GM23338 (cell line): ENCODE measurements at regions not wholly inside any gene's neighbourhood (a gene's known extent, or its start where the extent isn't known, plus 50 kb on each side); places are given as distances from the start of the nearest gene placed in this dataset.

Experiments
- EZH2 ChIP-seq: fragments of 200-600 bp; sonication (generic); IDR thresholded peaks from one replicate; pipeline ENCODE4 v1.8.0; 2017; ENCODE audit warnings: antibody characterized with exemption, mild to moderate bottlenecking, low read depth; ENCODE audit not compliant: unreplicated experiment
- TF ChIP-seq, protein P1 (sequence below), 2 experiments: fragments of 200-600 bp in 1 of 2; sonication (generic) in 1 of 2; conservative IDR thresholded peaks; 2 replicates each; pipeline versions ENCODE4 v1.5.1 to v1.6.1; 2016 to 2017; ENCODE audit warnings: antibody characterized with exemption in 2 of 2, low read depth in 2 of 2, mild to moderate bottlenecking in 2 of 2, moderate library complexity in 1 of 2
- TF ChIP-seq, protein P2 (sequence below): IDR thresholded peaks from one replicate; pipeline ENCODE4 v1.6.1; 2018; ENCODE audit warnings: antibody characterized with exemption; ENCODE audit not compliant: unreplicated experiment

- TF ChIP-seq, protein P1, sequence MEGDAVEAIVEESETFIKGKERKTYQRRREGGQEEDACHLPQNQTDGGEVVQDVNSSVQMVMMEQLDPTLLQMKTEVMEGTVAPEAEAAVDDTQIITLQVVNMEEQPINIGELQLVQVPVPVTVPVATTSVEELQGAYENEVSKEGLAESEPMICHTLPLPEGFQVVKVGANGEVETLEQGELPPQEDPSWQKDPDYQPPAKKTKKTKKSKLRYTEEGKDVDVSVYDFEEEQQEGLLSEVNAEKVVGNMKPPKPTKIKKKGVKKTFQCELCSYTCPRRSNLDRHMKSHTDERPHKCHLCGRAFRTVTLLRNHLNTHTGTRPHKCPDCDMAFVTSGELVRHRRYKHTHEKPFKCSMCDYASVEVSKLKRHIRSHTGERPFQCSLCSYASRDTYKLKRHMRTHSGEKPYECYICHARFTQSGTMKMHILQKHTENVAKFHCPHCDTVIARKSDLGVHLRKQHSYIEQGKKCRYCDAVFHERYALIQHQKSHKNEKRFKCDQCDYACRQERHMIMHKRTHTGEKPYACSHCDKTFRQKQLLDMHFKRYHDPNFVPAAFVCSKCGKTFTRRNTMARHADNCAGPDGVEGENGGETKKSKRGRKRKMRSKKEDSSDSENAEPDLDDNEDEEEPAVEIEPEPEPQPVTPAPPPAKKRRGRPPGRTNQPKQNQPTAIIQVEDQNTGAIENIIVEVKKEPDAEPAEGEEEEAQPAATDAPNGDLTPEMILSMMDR (conservative IDR thresholded peaks at IDR 0.05; ENCODE audit: low read depth in 2 of 2), result no peak
- no peak for TF ChIP-seq EZH2
- TF ChIP-seq, protein P2, sequence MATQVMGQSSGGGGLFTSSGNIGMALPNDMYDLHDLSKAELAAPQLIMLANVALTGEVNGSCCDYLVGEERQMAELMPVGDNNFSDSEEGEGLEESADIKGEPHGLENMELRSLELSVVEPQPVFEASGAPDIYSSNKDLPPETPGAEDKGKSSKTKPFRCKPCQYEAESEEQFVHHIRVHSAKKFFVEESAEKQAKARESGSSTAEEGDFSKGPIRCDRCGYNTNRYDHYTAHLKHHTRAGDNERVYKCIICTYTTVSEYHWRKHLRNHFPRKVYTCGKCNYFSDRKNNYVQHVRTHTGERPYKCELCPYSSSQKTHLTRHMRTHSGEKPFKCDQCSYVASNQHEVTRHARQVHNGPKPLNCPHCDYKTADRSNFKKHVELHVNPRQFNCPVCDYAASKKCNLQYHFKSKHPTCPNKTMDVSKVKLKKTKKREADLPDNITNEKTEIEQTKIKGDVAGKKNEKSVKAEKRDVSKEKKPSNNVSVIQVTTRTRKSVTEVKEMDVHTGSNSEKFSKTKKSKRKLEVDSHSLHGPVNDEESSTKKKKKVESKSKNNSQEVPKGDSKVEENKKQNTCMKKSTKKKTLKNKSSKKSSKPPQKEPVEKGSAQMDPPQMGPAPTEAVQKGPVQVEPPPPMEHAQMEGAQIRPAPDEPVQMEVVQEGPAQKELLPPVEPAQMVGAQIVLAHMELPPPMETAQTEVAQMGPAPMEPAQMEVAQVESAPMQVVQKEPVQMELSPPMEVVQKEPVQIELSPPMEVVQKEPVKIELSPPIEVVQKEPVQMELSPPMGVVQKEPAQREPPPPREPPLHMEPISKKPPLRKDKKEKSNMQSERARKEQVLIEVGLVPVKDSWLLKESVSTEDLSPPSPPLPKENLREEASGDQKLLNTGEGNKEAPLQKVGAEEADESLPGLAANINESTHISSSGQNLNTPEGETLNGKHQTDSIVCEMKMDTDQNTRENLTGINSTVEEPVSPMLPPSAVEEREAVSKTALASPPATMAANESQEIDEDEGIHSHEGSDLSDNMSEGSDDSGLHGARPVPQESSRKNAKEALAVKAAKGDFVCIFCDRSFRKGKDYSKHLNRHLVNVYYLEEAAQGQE, result no peak
These were observed 219.0 kb upstream of the GATB start for GRCh38 chr4:151979819-151980218.
